Upper lobe of left lung (tissue), 6 donors: ENCODE measurements at regions not wholly inside any gene's neighbourhood (a gene's known extent, or its start where the extent isn't known, plus 50 kb on each side); places are given as distances from the start of the nearest gene placed in this dataset.

ENCODE experiments used
- ATAC-seq, 2 donors: fragments of 200-7000 bp; cut with Tn5 transposase; one replicate each; pipeline ENCODE4 v1.9.1; 2022; ENCODE audit warnings: mild to moderate bottlenecking in 2 of 2, moderate library complexity in 2 of 2; ENCODE audit not compliant: low FRiP score in 2 of 2
- DNase-seq, 2 donors: peaks; one replicate each; pipeline ENCODE4 v3.0.0-alpha.2; 2019 to 2020
- H3K27ac ChIP-seq, 4 donors: fragments of 200-600 bp; sonication (generic); one replicate each; pipeline ENCODE4 v1.5.1; 2016 to 2019
- H3K27me3 ChIP-seq, 4 donors: fragments of 200-600 bp; sonication (generic); one replicate each; pipeline ENCODE4 v1.5.1; 2017 to 2019
- H3K36me3 ChIP-seq, 4 donors: fragments of 200-600 bp; sonication (generic); one replicate each; pipeline ENCODE4 v1.5.1; 2016 to 2019
- H3K4me1 ChIP-seq, 4 donors: fragments of 200-600 bp; sonication (generic); one replicate each; pipeline ENCODE4 v1.5.1; 2018 to 2019
- H3K4me3 ChIP-seq, 4 donors: fragments of 200-600 bp; sonication (generic); one replicate each; pipeline ENCODE4 v1.5.1; 2017 to 2019; ENCODE audit warnings: mild to moderate bottlenecking in 2 of 4, moderate library complexity in 1 of 4
- H3K9me3 ChIP-seq, 4 donors: fragments of 200-600 bp; sonication (generic); one replicate each; pipeline ENCODE4 v1.5.1; 2018 to 2019
- CTCF ChIP-seq, 6 experiments: fragments of 450-650 bp in 4 of 6; fragments of 200-600 bp in 2 of 6; sonication (generic) in 2 of 6; IDR thresholded peaks; one replicate each; pipeline ENCODE4 v1.5.1; 2016 to 2019; ENCODE audit warnings: antibody characterized with exemption in 6 of 6
- EP300 ChIP-seq, 4 donors: sonication (generic); formaldehyde crosslinking; IDR thresholded peaks; one replicate each; pipeline ENCODE4 v1.5.1; 2017; ENCODE audit warnings: antibody characterized with exemption in 4 of 4, control low read depth in 2 of 4
- POLR2A ChIP-seq, 4 donors: fragments of 450-650 bp; IDR thresholded peaks; one replicate each; pipeline ENCODE4 v1.5.1; 2016 to 2017; ENCODE audit warnings: antibody characterized with exemption in 4 of 4, mild to moderate bottlenecking in 2 of 4
- POLR2AphosphoS5 ChIP-seq, 2 donors: sonication (generic); formaldehyde crosslinking; IDR thresholded peaks; one replicate each; pipeline ENCODE4 v1.5.1; 2017; ENCODE audit warnings: antibody characterized with exemption in 2 of 2
- WGBS, 2 donors: methylation state at CpG; one replicate each; pipeline ENCODE4 v1.1.5; 2017 to 2018; 5-methylcytosine and 5-hydroxymethylcytosine counted together
- donor health status: DM: no; HTN: no; CAD: no; lungs with moderate emphysema.
- donor health status: DM: no; HTN: yes; CAD: no; lungs with severe emphysema.

GRCh38 chr6:138035070-138035469, 72.1 kb downstream of the PERP start:
- H3K27ac ChIP-seq: no peak overlapping the region
- no peaks in the 10 kb centered on the region for H3K4me1 ChIP-seq
- H3K9me3 ChIP-seq: no peaks in the 10 kb centered on the region
- WGBS, 2 donors: 86 to 92% methylated on average over 5 of the region's 5 CpGs
- no peak overlapping the region for H3K4me3 ChIP-seq
- peak in 1 of 2 donors; percentile 30 for DNase-seq
- H3K36me3 ChIP-seq: no peaks in the 10 kb centered on the region
- no peaks in the 10 kb centered on the region for H3K27me3 ChIP-seq
- no peak for TF ChIP-seq CTCF (IDR thresholded peaks at IDR 0.05)
- no peak for ATAC-seq

GRCh38 chr6:138036111-138036510, 71.1 kb downstream of the PERP start:
- ATAC-seq: no peak
- Histone ChIP-seq H3K4me1 (no peaks in the 10 kb centered on the region), H3K9me3 (no peaks in the 10 kb centered on the region), H3K36me3 (no peaks in the 10 kb centered on the region), H3K27me3 (no peaks in the 10 kb centered on the region), H3K4me3 (no peak overlapping the region), H3K27ac (no peak overlapping the region)
- no peak for TF ChIP-seq CTCF (IDR thresholded peaks at IDR 0.05)
- TF ChIP-seq POLR2A (IDR thresholded peaks at IDR 0.05): no peak
- no peak for TF ChIP-seq POLR2AphosphoS5 (IDR thresholded peaks at IDR 0.05)
- TF ChIP-seq EP300 (IDR thresholded peaks at IDR 0.05): no peak
- peak in 1 of 2 donors; percentile 7 for DNase-seq
- WGBS, 2 donors: 85 to 88% methylated on average over 5 of the region's 5 CpGs

- 85 to 89% methylated on average over 4 of the region's 4 CpGs for WGBS, 2 donors
- Histone ChIP-seq H3K9me3 (no peaks in the 10 kb centered on the region), H3K36me3 (no peaks in the 10 kb centered on the region), H3K4me1 (no peaks in the 10 kb centered on the region), H3K27ac (no peak overlapping the region), H3K27me3 (no peaks in the 10 kb centered on the region), H3K4me3 (no peak overlapping the region)
- no peak for TF ChIP-seq CTCF (IDR thresholded peaks at IDR 0.05)
- TF ChIP-seq POLR2AphosphoS5 (IDR thresholded peaks at IDR 0.05): no peak
- TF ChIP-seq POLR2A (IDR thresholded peaks at IDR 0.05): no peak
- TF ChIP-seq EP300 (IDR thresholded peaks at IDR 0.05): no peak
- ATAC-seq: no peak
- DNase-seq: no peak
Observed at GRCh38 chr6:138037009-138037504, 70.2 kb downstream of the PERP start.

- no peaks in the 10 kb centered on the region for H3K9me3 ChIP-seq
- no peaks in the 10 kb centered on the region for H3K4me1 ChIP-seq
- 95 to 98% methylated on average over 7 of the region's 7 CpGs for WGBS, 2 donors
- ATAC-seq: no peak
- no peaks in the 10 kb centered on the region for H3K27me3 ChIP-seq
- DNase-seq: no peak
- H3K36me3 ChIP-seq: no peaks in the 10 kb centered on the region
- H3K4me3 ChIP-seq: no peak overlapping the region
- H3K27ac ChIP-seq: no peak overlapping the region
- no peak for TF ChIP-seq POLR2AphosphoS5 (IDR thresholded peaks at IDR 0.05)
- no peak for TF ChIP-seq EP300 (IDR thresholded peaks at IDR 0.05)
- TF ChIP-seq CTCF (IDR thresholded peaks at IDR 0.05): no peak
- TF ChIP-seq POLR2A (IDR thresholded peaks at IDR 0.05): no peak
Observed at GRCh38 chr6:138038142-138038870, 68.9 kb downstream of the PERP start.
